ENCODE measurements at regions not wholly inside any gene's neighbourhood (a gene's known extent, or its start where the extent isn't known, plus 50 kb on each side); places are given as distances from the start of the nearest gene placed in this dataset.

- TF ChIP-seq, protein P1, sequence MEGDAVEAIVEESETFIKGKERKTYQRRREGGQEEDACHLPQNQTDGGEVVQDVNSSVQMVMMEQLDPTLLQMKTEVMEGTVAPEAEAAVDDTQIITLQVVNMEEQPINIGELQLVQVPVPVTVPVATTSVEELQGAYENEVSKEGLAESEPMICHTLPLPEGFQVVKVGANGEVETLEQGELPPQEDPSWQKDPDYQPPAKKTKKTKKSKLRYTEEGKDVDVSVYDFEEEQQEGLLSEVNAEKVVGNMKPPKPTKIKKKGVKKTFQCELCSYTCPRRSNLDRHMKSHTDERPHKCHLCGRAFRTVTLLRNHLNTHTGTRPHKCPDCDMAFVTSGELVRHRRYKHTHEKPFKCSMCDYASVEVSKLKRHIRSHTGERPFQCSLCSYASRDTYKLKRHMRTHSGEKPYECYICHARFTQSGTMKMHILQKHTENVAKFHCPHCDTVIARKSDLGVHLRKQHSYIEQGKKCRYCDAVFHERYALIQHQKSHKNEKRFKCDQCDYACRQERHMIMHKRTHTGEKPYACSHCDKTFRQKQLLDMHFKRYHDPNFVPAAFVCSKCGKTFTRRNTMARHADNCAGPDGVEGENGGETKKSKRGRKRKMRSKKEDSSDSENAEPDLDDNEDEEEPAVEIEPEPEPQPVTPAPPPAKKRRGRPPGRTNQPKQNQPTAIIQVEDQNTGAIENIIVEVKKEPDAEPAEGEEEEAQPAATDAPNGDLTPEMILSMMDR (conservative IDR thresholded peaks at IDR 0.05 in 1 of 2, IDR thresholded peaks at IDR 0.05 in 1 of 2; ENCODE audit: low read depth in 1 of 2, low read length in 2 of 2), result no peak
- TF ChIP-seq EZH2 (IDR thresholded peaks at IDR 0.05; ENCODE audit: low read length, missing control alignments), result no peak
Observed at GRCh38 chr10:21413268-21413667, 112.2 kb downstream of the SKIDA1 start.
